Astrocyte (in vitro differentiated cells and primary cell): ENCODE measurements at regions not wholly inside any gene's neighbourhood (a gene's known extent, or its start where the extent isn't known, plus 50 kb on each side); places are given as distances from the start of the nearest gene placed in this dataset.

Source experiments
- DNase-seq: peaks from one replicate; pipeline ENCODE4 v3.0.0-alpha.2; 2010; ENCODE audit warnings: low read depth
- FAIRE-seq: peaks from 2 replicates; lab custom pipeline; 2011; peaks lifted over from hg19 to GRCh38; lab: Jason Lieb, UNC
- H2AFZ ChIP-seq: 2 replicates; pipeline ENCODE4 v1.6.0; 2012; ENCODE audit warnings: low read depth, low read length, inconsistent platforms
- H3K27ac ChIP-seq: 2 replicates; pipeline ENCODE4 v1.5.1; 2011; ENCODE audit warnings: low read depth, low read length, inconsistent platforms
- H3K27me3 ChIP-seq: 2 replicates; pipeline ENCODE4 v1.6.0; 2011; ENCODE audit warnings: low read length, inconsistent platforms; ENCODE audit not compliant: insufficient read depth
- H3K36me3 ChIP-seq: 2 replicates; pipeline ENCODE4 v1.5.1; 2011; ENCODE audit warnings: low read length, inconsistent platforms; ENCODE audit not compliant: insufficient read depth
- H3K4me1 ChIP-seq: 2 replicates; pipeline ENCODE4 v1.5.1; 2011; ENCODE audit warnings: low read length, inconsistent platforms; ENCODE audit not compliant: insufficient read depth
- H3K4me2 ChIP-seq: 2 replicates; pipeline ENCODE4 v1.6.0; 2012; ENCODE audit warnings: low read length, inconsistent platforms
- H3K4me3 ChIP-seq: 2 replicates; pipeline ENCODE4 v1.5.1; 2011; ENCODE audit warnings: low read depth, mild to moderate bottlenecking, low read length, inconsistent platforms; ENCODE audit not compliant: insufficient read depth
- H3K79me2 ChIP-seq: 2 replicates; pipeline ENCODE4 v1.6.0; 2012; ENCODE audit warnings: mild to moderate bottlenecking, low read length, inconsistent platforms; ENCODE audit not compliant: insufficient read depth
- H3K9ac ChIP-seq: 2 replicates; pipeline ENCODE4 v1.6.0; 2012; ENCODE audit warnings: mild to moderate bottlenecking, low read length, inconsistent platforms
- H3K9me3 ChIP-seq: 2 replicates; pipeline ENCODE4 v1.5.1; 2012; ENCODE audit warnings: low read depth, mild to moderate bottlenecking, low read length, inconsistent platforms; ENCODE audit not compliant: insufficient read depth
- H4K20me1 ChIP-seq: 2 replicates; pipeline ENCODE4 v1.6.0; 2012; ENCODE audit warnings: low read length, inconsistent platforms; ENCODE audit not compliant: insufficient read depth
- H3K27ac Mint-ChIP-seq: one replicate; pipeline ENCODE4 v1.8.0; 2021; ENCODE audit warnings: mild to moderate bottlenecking, mixed read lengths; ENCODE audit not compliant: unreplicated experiment
- H3K27me3 Mint-ChIP-seq: one replicate; pipeline ENCODE4 v1.8.0; 2021; ENCODE audit warnings: low read depth, mixed read lengths; ENCODE audit not compliant: unreplicated experiment
- H3K36me3 Mint-ChIP-seq: one replicate; pipeline ENCODE4 v1.8.0; 2021; ENCODE audit warnings: low read depth, mixed read lengths; ENCODE audit not compliant: unreplicated experiment
- H3K4me1 Mint-ChIP-seq: one replicate; pipeline ENCODE4 v1.8.0; 2021; ENCODE audit warnings: low read depth, mixed read lengths; ENCODE audit not compliant: unreplicated experiment
- H3K4me3 Mint-ChIP-seq: one replicate; pipeline ENCODE4 v1.8.0; 2021; ENCODE audit warnings: mild to moderate bottlenecking, moderate library complexity, mixed read lengths; ENCODE audit not compliant: unreplicated experiment
- H3K9me3 Mint-ChIP-seq: one replicate; pipeline ENCODE4 v1.8.0; 2021; ENCODE audit warnings: mild to moderate bottlenecking, mixed read lengths; ENCODE audit not compliant: unreplicated experiment
- EZH2 ChIP-seq: IDR thresholded peaks from 2 replicates; pipeline ENCODE4 v1.6.1; 2012; ENCODE audit warnings: mild to moderate bottlenecking, low read length, inconsistent platforms; ENCODE audit not compliant: insufficient read depth
- TF ChIP-seq, protein P1 (sequence below): IDR thresholded peaks from 2 replicates; pipeline ENCODE4 v1.5.1; 2011; ENCODE audit warnings: low read depth, mild to moderate bottlenecking, inconsistent platforms, low read length, moderate library complexity; ENCODE audit not compliant: insufficient read depth

- Mint-ChIP-seq H3K9me3 (no peaks in the 10 kb centered on the region), H3K4me1 (peaks cover 26% of the 10 kb centered on the region), H3K4me3 (peak overlapping the region; percentile 28), H3K27ac (no peak overlapping the region), H3K27me3 (no peaks in the 10 kb centered on the region), H3K36me3 (no peaks in the 10 kb centered on the region)
- Histone ChIP-seq H3K4me2 (peak overlapping the region; percentile 39), H3K79me2 (no peaks in the 10 kb centered on the region), H3K4me3 (no peak overlapping the region), H2AFZ (no peak overlapping the region), H3K27me3 (peaks cover 22% of the 10 kb centered on the region), H3K4me1 (no peaks in the 10 kb centered on the region), H3K27ac (no peak overlapping the region), H4K20me1 (no peaks in the 10 kb centered on the region), H3K9me3 (no peaks in the 10 kb centered on the region), H3K9ac (no peak overlapping the region), H3K36me3 (no peaks in the 10 kb centered on the region)
- TF ChIP-seq EZH2, result no peak
- TF ChIP-seq, protein P1, sequence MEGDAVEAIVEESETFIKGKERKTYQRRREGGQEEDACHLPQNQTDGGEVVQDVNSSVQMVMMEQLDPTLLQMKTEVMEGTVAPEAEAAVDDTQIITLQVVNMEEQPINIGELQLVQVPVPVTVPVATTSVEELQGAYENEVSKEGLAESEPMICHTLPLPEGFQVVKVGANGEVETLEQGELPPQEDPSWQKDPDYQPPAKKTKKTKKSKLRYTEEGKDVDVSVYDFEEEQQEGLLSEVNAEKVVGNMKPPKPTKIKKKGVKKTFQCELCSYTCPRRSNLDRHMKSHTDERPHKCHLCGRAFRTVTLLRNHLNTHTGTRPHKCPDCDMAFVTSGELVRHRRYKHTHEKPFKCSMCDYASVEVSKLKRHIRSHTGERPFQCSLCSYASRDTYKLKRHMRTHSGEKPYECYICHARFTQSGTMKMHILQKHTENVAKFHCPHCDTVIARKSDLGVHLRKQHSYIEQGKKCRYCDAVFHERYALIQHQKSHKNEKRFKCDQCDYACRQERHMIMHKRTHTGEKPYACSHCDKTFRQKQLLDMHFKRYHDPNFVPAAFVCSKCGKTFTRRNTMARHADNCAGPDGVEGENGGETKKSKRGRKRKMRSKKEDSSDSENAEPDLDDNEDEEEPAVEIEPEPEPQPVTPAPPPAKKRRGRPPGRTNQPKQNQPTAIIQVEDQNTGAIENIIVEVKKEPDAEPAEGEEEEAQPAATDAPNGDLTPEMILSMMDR, result no peak
- FAIRE-seq, result no peak
- DNase-seq, result no peak
Measured at GRCh38 chr5:113692891-113693457, 179.5 kb downstream of the YTHDC2 start.

DNA sequence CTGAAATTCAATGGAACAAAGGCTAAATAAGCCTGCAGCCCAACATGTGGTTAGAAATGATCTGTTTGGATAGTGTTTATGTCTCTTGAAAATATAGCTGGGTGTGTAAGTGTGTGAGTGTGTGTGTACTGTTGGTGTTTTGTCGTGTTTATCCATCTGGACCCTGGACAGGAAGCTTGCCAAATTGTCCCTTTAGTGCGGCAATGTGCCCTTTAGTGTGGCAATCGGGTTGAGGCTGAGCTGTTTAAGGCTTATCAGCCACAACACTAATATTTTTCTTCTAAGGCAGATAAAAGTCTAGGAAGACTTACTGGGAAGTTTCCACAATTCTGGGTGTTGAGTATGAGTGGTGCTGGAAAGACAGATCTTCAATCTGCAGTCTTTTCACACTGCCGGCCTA is 180.2 kb downstream of the YTHDC2 start:
- FAIRE-seq, result no peak
- Mint-ChIP-seq H3K9me3 (no peaks in the 10 kb centered on the region), H3K27ac (no peak overlapping the region), H3K27me3 (no peaks in the 10 kb centered on the region), H3K4me1 (peaks cover 26% of the 10 kb centered on the region), H3K36me3 (no peaks in the 10 kb centered on the region), H3K4me3 (no peak overlapping the region)
- Histone ChIP-seq H3K27me3 (peaks cover 22% of the 10 kb centered on the region), H2AFZ (no peak overlapping the region), H3K9ac (no peak overlapping the region), H3K36me3 (no peaks in the 10 kb centered on the region), H3K4me2 (no peak overlapping the region), H3K27ac (no peak overlapping the region), H3K79me2 (no peaks in the 10 kb centered on the region), H3K4me3 (no peak overlapping the region), H3K9me3 (no peaks in the 10 kb centered on the region), H4K20me1 (no peaks in the 10 kb centered on the region), H3K4me1 (no peaks in the 10 kb centered on the region)
- no peak for DNase-seq
- no peak for TF ChIP-seq EZH2
- TF ChIP-seq, protein P1, result no peak

GRCh38 chr5:113694576-113694975 is 181.1 kb downstream of the YTHDC2 start:
- Histone ChIP-seq H3K4me3 (no peak overlapping the region), H2AFZ (no peak overlapping the region), H3K27ac (no peak overlapping the region), H3K9me3 (no peaks in the 10 kb centered on the region), H3K27me3 (peaks cover 22% of the 10 kb centered on the region), H3K4me1 (no peaks in the 10 kb centered on the region), H4K20me1 (no peaks in the 10 kb centered on the region), H3K36me3 (no peaks in the 10 kb centered on the region), H3K79me2 (no peaks in the 10 kb centered on the region), H3K4me2 (no peak overlapping the region), H3K9ac (no peak overlapping the region)
- Mint-ChIP-seq H3K4me1 (peaks cover 26% of the 10 kb centered on the region), H3K9me3 (no peaks in the 10 kb centered on the region), H3K27me3 (no peaks in the 10 kb centered on the region), H3K4me3 (no peak overlapping the region), H3K36me3 (no peaks in the 10 kb centered on the region), H3K27ac (no peak overlapping the region)
- FAIRE-seq (no peak), DNase-seq (no peak)
- TF ChIP-seq, protein P1, result no peak
- no peak for TF ChIP-seq EZH2
